Endothelial cell (in vitro differentiated cells): ENCODE measurements at regions not wholly inside any gene's neighbourhood (a gene's known extent, or its start where the extent isn't known, plus 50 kb on each side); places are given as distances from the start of the nearest gene placed in this dataset.

ENCODE experiments used
- DNase-seq: peaks from one replicate; pipeline ENCODE4 v3.0.0; 2021; ENCODE audit warnings: low spot score
- H3K27ac Mint-ChIP-seq: one replicate; pipeline ENCODE4 v1.8.0; 2021; ENCODE audit warnings: mixed read lengths, inconsistent platforms; ENCODE audit not compliant: unreplicated experiment
- H3K27me3 Mint-ChIP-seq: one replicate; pipeline ENCODE4 v1.8.0; 2021; ENCODE audit warnings: mild to moderate bottlenecking, moderate library complexity, mixed read lengths, inconsistent platforms; ENCODE audit not compliant: unreplicated experiment
- H3K36me3 Mint-ChIP-seq: one replicate; pipeline ENCODE4 v1.8.0; 2021; ENCODE audit warnings: mild to moderate bottlenecking, low read depth, mixed read lengths, inconsistent platforms; ENCODE audit not compliant: unreplicated experiment
- H3K4me1 Mint-ChIP-seq: one replicate; pipeline ENCODE4 v1.8.0; 2021; ENCODE audit warnings: mild to moderate bottlenecking, mixed read lengths, inconsistent platforms; ENCODE audit not compliant: unreplicated experiment
- H3K4me3 Mint-ChIP-seq: one replicate; pipeline ENCODE4 v1.8.0; 2021; ENCODE audit warnings: mild to moderate bottlenecking, mixed read lengths, inconsistent platforms; ENCODE audit not compliant: unreplicated experiment
- H3K9me3 Mint-ChIP-seq: one replicate; pipeline ENCODE4 v1.8.0; 2021; ENCODE audit warnings: mixed read lengths, inconsistent platforms; ENCODE audit not compliant: unreplicated experiment
- CTCF ChIP-seq: fragments of 200-600 bp; sonication (generic); IDR thresholded peaks from one replicate; pipeline ENCODE4 v1.5.0; 2021; ENCODE audit warnings: antibody characterized with exemption; ENCODE audit not compliant: unreplicated experiment

- H3K9me3 Mint-ChIP-seq = peaks cover 24% of the 10 kb centered on the region
- no peak for DNase-seq
Observed at GRCh38 chr5:66450237-66450636, 146.0 kb upstream of the MAST4 start.

GRCh38 chr5:66450988-66451387, 145.2 kb upstream of the MAST4 start:
- DNase-seq = no peak
- Mint-ChIP-seq H3K36me3 (peaks cover 14% of the 10 kb centered on the region), H3K9me3 (peaks cover 26% of the 10 kb centered on the region), H3K4me3 (no peak overlapping the region), H3K4me1 (peaks cover 2% of the 10 kb centered on the region), H3K27me3 (peaks cover 2% of the 10 kb centered on the region), H3K27ac (no peak overlapping the region)
- no peak for TF ChIP-seq CTCF

More at GRCh38 chr5:66450237-66450636, 146.0 kb upstream of the MAST4 start:
- TF ChIP-seq CTCF = no peak
- no peak overlapping the region for H3K27ac Mint-ChIP-seq
- peaks cover 2% of the 10 kb centered on the region for H3K4me1 Mint-ChIP-seq
- H3K27me3 Mint-ChIP-seq = peaks cover under 1% of the 10 kb centered on the region
- no peak overlapping the region for H3K4me3 Mint-ChIP-seq
- peaks cover 14% of the 10 kb centered on the region for H3K36me3 Mint-ChIP-seq

- Mint-ChIP-seq H3K27ac (no peak overlapping the region), H3K9me3 (peaks cover 26% of the 10 kb centered on the region), H3K4me1 (peaks cover 9% of the 10 kb centered on the region), H3K27me3 (peaks cover 2% of the 10 kb centered on the region), H3K4me3 (no peak overlapping the region), H3K36me3 (peaks cover 14% of the 10 kb centered on the region)
- no peak for TF ChIP-seq CTCF
- no peak for DNase-seq
Observed at GRCh38 chr5:66452109-66452508, 144.1 kb upstream of the MAST4 start.

- no peak for TF ChIP-seq CTCF
- Mint-ChIP-seq H3K9me3 (peaks cover 21% of the 10 kb centered on the region), H3K27me3 (peaks cover 2% of the 10 kb centered on the region), H3K4me1 (peaks cover 11% of the 10 kb centered on the region), H3K27ac (no peak overlapping the region), H3K36me3 (peaks cover 14% of the 10 kb centered on the region), H3K4me3 (no peak overlapping the region)
- DNase-seq = no peak
Observed at GRCh38 chr5:66454186-66455078, 141.8 kb upstream of the MAST4 start.

- Mint-ChIP-seq H3K27ac (no peak overlapping the region), H3K27me3 (peaks cover 2% of the 10 kb centered on the region), H3K36me3 (peaks cover 7% of the 10 kb centered on the region), H3K4me3 (no peak overlapping the region), H3K4me1 (peaks cover 11% of the 10 kb centered on the region), H3K9me3 (peaks cover 3% of the 10 kb centered on the region)
- DNase-seq = no peak
- no peak for TF ChIP-seq CTCF
Observed at GRCh38 chr5:66459728-66460127, 136.5 kb upstream of the MAST4 start.
